HepG2 (cell line): ENCODE measurements at regions not wholly inside any gene's neighbourhood (a gene's known extent, or its start where the extent isn't known, plus 50 kb on each side); places are given as distances from the start of the nearest gene placed in this dataset.

Experiments used
- ATAC-seq: fragments of 200-7000 bp; cut with Tn5 transposase; 3 replicates; pipeline ENCODE4 v1.9.1; 2020; ENCODE audit warnings: mild to moderate bottlenecking, moderate library complexity
- BruUV-seq: library from RNA; stranded (reverse); fragments of 400-500 nt; replicated peaks from 2 replicates; lab custom pipeline; 2021; lab: Mats Ljungman, UMichigan
- CTCF ChIA-PET: fragments of 300-600 bp; formaldehyde crosslinking; extraction: SDS; loops from one replicate; lab custom pipeline; 2021; ENCODE audit warnings: low total read pairs, inconsistent platforms, low intra/inter-chr PET ratio; lab: Yijun Ruan, JAX
- POLR2A ChIA-PET: fragments of 350-600 bp; sonication (Branson Sonifier 250); formaldehyde crosslinking; loops from one replicate; lab custom pipeline; 2020; ENCODE audit warnings: antibody characterized with exemption, inconsistent platforms; lab: Yijun Ruan, JAX
- DNase-seq: peaks from one replicate; pipeline ENCODE4 v3.0.0-alpha.2; 2015; ENCODE audit warnings: low spot score
- FAIRE-seq: peaks from 3 replicates; lab custom pipeline; 2011; peaks lifted over from hg19 to GRCh38; lab: Jason Lieb, UNC
- H2AFZ ChIP-seq: one replicate; pipeline ENCODE4 v1.6.1; 2011; ENCODE audit warnings: low read length, inconsistent platforms
- H3K27ac ChIP-seq: fragments of 300-600 bp; 3 replicates; pipeline ENCODE4 v1.8.0; 2011; ENCODE audit warnings: mixed run types, mild to moderate bottlenecking, mixed read lengths, low read length, inconsistent platforms; ENCODE audit not compliant: insufficient read depth; ENCODE audit errors: extremely low read length
- H3K27me3 ChIP-seq, 2 experiments: fragments of 200-600 bp in 1 of 2; 2 replicates in 1 of 2; 3 replicates in 1 of 2; pipeline versions ENCODE4 v1.6.0 to v1.8.0; 2011; ENCODE audit warnings: low read length in 2 of 2, mild to moderate bottlenecking in 2 of 2, moderate library complexity in 2 of 2, inconsistent platforms in 1 of 2; ENCODE audit not compliant: insufficient read depth in 2 of 2, control insufficient read depth in 1 of 2
- H3K36me3 ChIP-seq, 2 experiments: fragments of 200-600 bp in 1 of 2; replicated peaks in 1 of 2; 2 replicates in 1 of 2; 3 replicates in 1 of 2; pipeline versions ENCODE4 v1.5.1 to v1.8.0; 2011; ENCODE audit warnings: low read length in 2 of 2, inconsistent platforms in 1 of 2; ENCODE audit not compliant: insufficient read depth in 2 of 2, control insufficient read depth in 1 of 2
- H3K4me1 ChIP-seq: 2 replicates; pipeline ENCODE4 v1.5.1; 2012; ENCODE audit warnings: low read length, inconsistent platforms; ENCODE audit not compliant: insufficient read depth
- H3K4me2 ChIP-seq: 2 replicates; pipeline ENCODE4 v1.6.0; 2011; ENCODE audit warnings: low read depth, low read length, inconsistent platforms
- H3K4me3 ChIP-seq, 3 experiments: fragments of 200-600 bp in 1 of 3; sonication (generic), shearing (Covaris generic) in 1 of 3; replicated peaks in 1 of 3; 2 replicates each; pipeline ENCODE4 v1.5.1; 2011 to 2016; ENCODE audit warnings: low read length in 3 of 3, inconsistent platforms in 2 of 3, low read depth in 2 of 3, mild to moderate bottlenecking in 2 of 3, control low read depth in 1 of 3, mixed read lengths in 1 of 3; ENCODE audit not compliant: insufficient read depth in 1 of 3
- H3K79me2 ChIP-seq: one replicate; pipeline ENCODE4 v1.6.1; 2011; ENCODE audit warnings: low read length, inconsistent platforms; ENCODE audit not compliant: insufficient read depth
- H3K9ac ChIP-seq: 2 replicates; pipeline ENCODE4 v1.6.0; 2011; ENCODE audit warnings: mild to moderate bottlenecking, low read depth, low read length, inconsistent platforms; ENCODE audit not compliant: insufficient read depth
- H3K9me3 ChIP-seq: 2 replicates; pipeline ENCODE4 v1.5.1; 2012; ENCODE audit warnings: mild to moderate bottlenecking, low read length
- H4K20me1 ChIP-seq: 2 replicates; pipeline ENCODE4 v1.6.0; 2011; ENCODE audit warnings: inconsistent platforms, mild to moderate bottlenecking, low read length, moderate library complexity; ENCODE audit not compliant: insufficient read depth
- HDAC6 ChIP-seq: fragments of 200-600 bp; sonication (generic); IDR thresholded peaks from 2 replicates; pipeline ENCODE4 v1.7.0; 2017; ENCODE audit warnings: mild to moderate bottlenecking, antibody characterized with exemption, low read length, low read depth
- IKZF1 ChIP-seq: fragments of 450-650 bp; IDR thresholded peaks from 2 replicates; pipeline ENCODE4 v1.7.1; 2016
- MYC ChIP-seq: sonication (generic); formaldehyde crosslinking; IDR thresholded peaks from 2 replicates; pipeline ENCODE4 v1.9.0; 2021; ENCODE audit warnings: missing genetic modification reagents, borderline replicate concordance
- NONO ChIP-seq, 2 experiments: fragments of 450-650 bp in 1 of 2; sonication (generic) in 1 of 2; formaldehyde crosslinking in 1 of 2; IDR thresholded peaks in 1 of 2; conservative IDR thresholded peaks in 1 of 2; 2 replicates each; pipeline versions ENCODE4 v1.6.1 to v1.8.0; 2017 to 2022; ENCODE audit warnings: mild to moderate bottlenecking in 1 of 2, missing genetic modification reagents in 1 of 2, moderate library complexity in 1 of 2
- PRMT3 ChIP-seq: sonication (generic); formaldehyde crosslinking; IDR thresholded peaks from 2 replicates; pipeline ENCODE4 v1.8.1; 2022; ENCODE audit warnings: low read depth, mild to moderate bottlenecking, moderate library complexity, missing genetic modification reagents, borderline replicate concordance
- RCOR2 ChIP-seq: IDR thresholded peaks from 2 replicates; pipeline ENCODE4 v1.6.1; 2016; ENCODE audit warnings: missing biosample characterization, missing genetic modification reagents
- REPIN1 ChIP-seq: sonication (generic); formaldehyde crosslinking; IDR thresholded peaks from 2 replicates; pipeline ENCODE4 v1.8.0; 2022; ENCODE audit warnings: missing genetic modification reagents, low read depth, mild to moderate bottlenecking, borderline replicate concordance
- SAP130 ChIP-seq: IDR thresholded peaks from 2 replicates; pipeline ENCODE4 v1.6.1; 2016; ENCODE audit warnings: low read depth
- SMAD1 ChIP-seq: sonication (generic); formaldehyde crosslinking; IDR thresholded peaks from 2 replicates; pipeline ENCODE4 v1.4.0; 2020; ENCODE audit warnings: missing genetic modification reagents, low read depth, mild to moderate bottlenecking, borderline replicate concordance
- THYN1 ChIP-seq: sonication (generic); formaldehyde crosslinking; IDR thresholded peaks from 2 replicates; pipeline ENCODE4 v1.8.1; 2023; ENCODE audit warnings: low read depth, mild to moderate bottlenecking, moderate library complexity, missing genetic modification reagents, borderline replicate concordance
- ZNF143 ChIP-seq: sonication (generic); formaldehyde crosslinking; IDR thresholded peaks from 2 replicates; pipeline ENCODE4 v1.4.0; 2020; ENCODE audit warnings: missing genetic modification reagents
- ZNF251 ChIP-seq: sonication (generic); formaldehyde crosslinking; IDR thresholded peaks from 2 replicates; pipeline ENCODE4 v1.9.0; 2021; ENCODE audit warnings: mild to moderate bottlenecking, missing genetic modification reagents
- ZNF329 ChIP-seq: sonication (generic); formaldehyde crosslinking; IDR thresholded peaks from 2 replicates; pipeline ENCODE4 v1.9.0; 2021; ENCODE audit warnings: low read depth, mild to moderate bottlenecking, missing genetic modification reagents
- ZNF44 ChIP-seq: sonication (generic); formaldehyde crosslinking; IDR thresholded peaks from 2 replicates; pipeline ENCODE4 v1.5.1; 2020; ENCODE audit warnings: mild to moderate bottlenecking, missing genetic modification reagents
- ZNF607 ChIP-seq: sonication (generic); formaldehyde crosslinking; IDR thresholded peaks from 2 replicates; pipeline ENCODE4 v1.5.1; 2020; ENCODE audit warnings: missing genetic modification reagents, mild to moderate bottlenecking, borderline replicate concordance
- ZNF670 ChIP-seq: sonication (generic); formaldehyde crosslinking; IDR thresholded peaks from 2 replicates; pipeline ENCODE4 v1.8.0; 2022; ENCODE audit warnings: mild to moderate bottlenecking, missing genetic modification reagents, borderline replicate concordance
- ZNF709 ChIP-seq: sonication (generic); formaldehyde crosslinking; IDR thresholded peaks from 2 replicates; pipeline ENCODE4 v1.5.0; 2020; ENCODE audit warnings: mild to moderate bottlenecking, missing genetic modification reagents
- WGBS: methylation state at CpG from one replicate; pipeline ENCODE4 v1.1.6; 2017; ENCODE audit warnings: low lambda C conversion rate; 5-methylcytosine and 5-hydroxymethylcytosine counted together
- in situ Hi-C: cut with HindIII; loops from 2 replicates; pipeline ENCODE4 v1.10.0; 2017; ENCODE audit warnings: low pct_unique_long_range_greater_than_20kb; ENCODE audit not compliant: extremely low pct_ligation_motif_present
- intact Hi-C: fragments of 100-400 bp; cut with micrococcal nuclease; formaldehyde crosslinking; loops from one replicate; pipeline ENCODE4 v1.10.0; 2022; ENCODE audit not compliant: unreplicated experiment
- TF ChIP-seq, protein P1 (sequence below): sonication (generic); formaldehyde crosslinking; IDR thresholded peaks from 2 replicates; pipeline ENCODE4 v1.8.1; 2023; ENCODE audit warnings: mild to moderate bottlenecking, inconsistent platforms, moderate library complexity, missing genetic modification reagents, borderline replicate concordance
- TF ChIP-seq, protein P2 (sequence below): sonication (generic); formaldehyde crosslinking; IDR thresholded peaks from 2 replicates; pipeline ENCODE4 v1.4.0; 2020; ENCODE audit warnings: mild to moderate bottlenecking, missing genetic modification reagents

DNA sequence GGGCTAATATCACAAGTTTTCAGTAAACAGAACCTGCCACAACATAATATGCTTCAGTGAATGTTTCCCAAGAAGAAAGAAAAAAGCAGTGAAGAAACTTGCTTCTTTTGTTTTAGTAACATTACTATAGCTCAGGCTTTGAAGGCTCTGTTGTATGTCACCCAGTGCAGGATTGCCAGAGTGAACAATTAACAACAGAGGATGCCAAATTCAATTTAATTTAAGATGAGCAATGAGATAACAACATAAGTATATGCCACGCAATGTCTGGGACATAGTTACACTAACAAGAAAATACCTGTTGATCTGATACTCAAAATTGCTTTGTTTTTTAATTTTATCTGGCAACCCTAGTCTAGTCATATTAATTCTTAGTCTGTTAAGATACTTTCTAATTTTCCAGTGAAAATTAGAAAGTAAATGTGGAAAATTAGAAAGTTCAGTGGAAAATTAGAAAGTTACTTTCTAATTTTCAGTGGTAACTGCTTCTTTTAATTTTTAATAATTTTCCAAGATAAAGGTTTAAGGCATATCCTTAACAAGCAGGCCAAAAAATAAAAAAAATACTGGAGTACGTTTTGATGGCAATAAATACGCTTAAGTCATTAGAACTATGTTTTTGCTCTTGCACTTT is 336.3 kb downstream of the SLITRK6 start:
- no peaks in the 10 kb centered on the region for H3K27me3 ChIP-seq
- no TSS peak for BruUV-seq

More for the DNA sequence above, 336.3 kb downstream of the SLITRK6 start:
- no peak overlapping the region for H3K4me3 ChIP-seq
- no peaks in the 10 kb centered on the region for H3K36me3 ChIP-seq
- H3K9me3 ChIP-seq, result peaks cover 20% of the 10 kb centered on the region
- no peaks in the 10 kb centered on the region for H3K4me1 ChIP-seq
- 3% methylated on average over 3 of the region's 3 CpGs for WGBS
- TF ChIP-seq REPIN1 (CRISPR knock-in tag), result no peak
- no peak for TF ChIP-seq PRMT3 (CRISPR knock-in tag)
- no peak for TF ChIP-seq ZNF251 (CRISPR knock-in tag)
- no peak for TF ChIP-seq RCOR2
- TF ChIP-seq, protein P1, sequence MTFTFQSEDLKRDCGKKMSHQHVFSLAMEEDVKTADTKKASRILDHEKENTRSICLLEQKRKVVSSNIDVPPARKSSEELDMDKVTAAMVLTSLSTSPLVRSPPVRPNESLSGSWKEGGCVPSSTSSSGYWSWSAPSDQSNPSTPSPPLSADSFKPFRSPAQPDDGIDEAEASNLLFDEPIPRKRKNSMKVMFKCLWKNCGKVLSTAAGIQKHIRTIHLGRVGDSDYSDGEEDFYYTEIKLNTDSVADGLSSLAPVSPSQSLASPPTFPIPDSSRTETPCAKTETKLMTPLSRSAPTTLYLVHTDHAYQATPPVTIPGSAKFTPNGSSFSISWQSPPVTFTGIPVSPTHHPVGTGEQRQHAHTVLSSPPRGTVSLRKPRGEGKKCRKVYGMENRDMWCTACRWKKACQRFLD (CRISPR knock-in tag), result no peak
- no peak for TF ChIP-seq ZNF670 (CRISPR knock-in tag)
- TF ChIP-seq MYC (CRISPR knock-in tag), result no peak
- no peak for TF ChIP-seq ZNF329 (CRISPR knock-in tag)
- TF ChIP-seq ZNF607 (CRISPR knock-in tag), result no peak
- TF ChIP-seq IKZF1, result no peak
- TF ChIP-seq, protein P2, sequence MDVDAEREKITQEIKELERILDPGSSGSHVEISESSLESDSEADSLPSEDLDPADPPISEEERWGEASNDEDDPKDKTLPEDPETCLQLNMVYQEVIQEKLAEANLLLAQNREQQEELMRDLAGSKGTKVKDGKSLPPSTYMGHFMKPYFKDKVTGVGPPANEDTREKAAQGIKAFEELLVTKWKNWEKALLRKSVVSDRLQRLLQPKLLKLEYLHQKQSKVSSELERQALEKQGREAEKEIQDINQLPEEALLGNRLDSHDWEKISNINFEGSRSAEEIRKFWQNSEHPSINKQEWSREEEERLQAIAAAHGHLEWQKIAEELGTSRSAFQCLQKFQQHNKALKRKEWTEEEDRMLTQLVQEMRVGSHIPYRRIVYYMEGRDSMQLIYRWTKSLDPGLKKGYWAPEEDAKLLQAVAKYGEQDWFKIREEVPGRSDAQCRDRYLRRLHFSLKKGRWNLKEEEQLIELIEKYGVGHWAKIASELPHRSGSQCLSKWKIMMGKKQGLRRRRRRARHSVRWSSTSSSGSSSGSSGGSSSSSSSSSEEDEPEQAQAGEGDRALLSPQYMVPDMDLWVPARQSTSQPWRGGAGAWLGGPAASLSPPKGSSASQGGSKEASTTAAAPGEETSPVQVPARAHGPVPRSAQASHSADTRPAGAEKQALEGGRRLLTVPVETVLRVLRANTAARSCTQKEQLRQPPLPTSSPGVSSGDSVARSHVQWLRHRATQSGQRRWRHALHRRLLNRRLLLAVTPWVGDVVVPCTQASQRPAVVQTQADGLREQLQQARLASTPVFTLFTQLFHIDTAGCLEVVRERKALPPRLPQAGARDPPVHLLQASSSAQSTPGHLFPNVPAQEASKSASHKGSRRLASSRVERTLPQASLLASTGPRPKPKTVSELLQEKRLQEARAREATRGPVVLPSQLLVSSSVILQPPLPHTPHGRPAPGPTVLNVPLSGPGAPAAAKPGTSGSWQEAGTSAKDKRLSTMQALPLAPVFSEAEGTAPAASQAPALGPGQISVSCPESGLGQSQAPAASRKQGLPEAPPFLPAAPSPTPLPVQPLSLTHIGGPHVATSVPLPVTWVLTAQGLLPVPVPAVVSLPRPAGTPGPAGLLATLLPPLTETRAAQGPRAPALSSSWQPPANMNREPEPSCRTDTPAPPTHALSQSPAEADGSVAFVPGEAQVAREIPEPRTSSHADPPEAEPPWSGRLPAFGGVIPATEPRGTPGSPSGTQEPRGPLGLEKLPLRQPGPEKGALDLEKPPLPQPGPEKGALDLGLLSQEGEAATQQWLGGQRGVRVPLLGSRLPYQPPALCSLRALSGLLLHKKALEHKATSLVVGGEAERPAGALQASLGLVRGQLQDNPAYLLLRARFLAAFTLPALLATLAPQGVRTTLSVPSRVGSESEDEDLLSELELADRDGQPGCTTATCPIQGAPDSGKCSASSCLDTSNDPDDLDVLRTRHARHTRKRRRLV, result no peak
- TF ChIP-seq HDAC6, result no peak
- TF ChIP-seq ZNF143 (CRISPR knock-in tag), result no peak
- no peak for TF ChIP-seq SAP130 (CRISPR knock-in tag)
- no peak for TF ChIP-seq ZNF709 (CRISPR knock-in tag)
- TF ChIP-seq ZNF44 (CRISPR knock-in tag), result no peak
- no peak for TF ChIP-seq THYN1 (CRISPR knock-in tag)
- no peak for TF ChIP-seq SMAD1 (CRISPR knock-in tag)
- no peak for TF ChIP-seq NONO (IDR thresholded peaks at IDR 0.05)
- no peak for TF ChIP-seq NONO (CRISPR knock-in tag; conservative IDR thresholded peaks at IDR 0.05)
- H3K4me2 ChIP-seq, result no peak overlapping the region
- no peak overlapping the region for H2AFZ ChIP-seq
- DNase-seq (no peak), FAIRE-seq (no peak), ATAC-seq (no peak)
- no peaks in the 10 kb centered on the region for H3K79me2 ChIP-seq
- H4K20me1 ChIP-seq, result no peaks in the 10 kb centered on the region
- in situ Hi-C loops, result no loop called here
- intact Hi-C loops, result no loop called here
- no peak overlapping the region for H3K27ac ChIP-seq
- POLR2A ChIA-PET, result no interaction called here
- CTCF ChIA-PET, result no interaction called here
- no peak overlapping the region for H3K9ac ChIP-seq
